CD4-positive, CD25-positive, alpha-beta regulatory T cell (primary cell): ENCODE measurements at regions not wholly inside any gene's neighbourhood (a gene's known extent, or its start where the extent isn't known, plus 50 kb on each side); places are given as distances from the start of the nearest gene placed in this dataset.
"Not testable (repeated sequence)": the region's sequence is repeated elsewhere in the genome, so short reads cannot be mapped to it uniquely, and the experiment has no call there.

Source experiments
- ATAC-seq, 2 donors: fragments of 150-1000 bp; cut with Tn5 transposase; one replicate each; pipeline ENCODE4 v1.10.0; 2021; ENCODE audit warnings: low read depth in 2 of 2, moderate number of reproducible peaks in 2 of 2, moderate library complexity in 1 of 2
- DNase-seq, 3 donors: peaks; one replicate each; pipeline versions ENCODE4 v3.0.0 to v3.0.0-alpha.2; 2012 to 2022; ENCODE audit warnings: mixed read lengths in 1 of 3
- H3K27ac ChIP-seq: one replicate; pipeline ENCODE4 v1.7.0; 2013; ENCODE audit warnings: mild to moderate bottlenecking, low read length; ENCODE audit not compliant: insufficient read depth, poor library complexity, severe bottlenecking
- H3K27me3 ChIP-seq: one replicate; pipeline ENCODE4 v1.7.0; 2013; ENCODE audit warnings: low read length; ENCODE audit not compliant: control insufficient read depth, insufficient read depth
- H3K36me3 ChIP-seq: one replicate; pipeline ENCODE4 v1.7.0; 2013; ENCODE audit warnings: mild to moderate bottlenecking, low read length, moderate library complexity; ENCODE audit not compliant: control insufficient read depth, insufficient read depth
- H3K4me1 ChIP-seq: 2 replicates; pipeline ENCODE4 v1.7.0; 2013; ENCODE audit warnings: mild to moderate bottlenecking, low read length; ENCODE audit not compliant: insufficient read depth, control insufficient read depth, poor library complexity, severe bottlenecking
- H3K4me3 ChIP-seq: one replicate; pipeline ENCODE4 v1.7.0; 2013; ENCODE audit warnings: low read depth, mild to moderate bottlenecking, low read length, moderate library complexity
- H3K9me3 ChIP-seq, 2 experiments: 1 replicate in 1 of 2; 2 replicates in 1 of 2; pipeline ENCODE4 v1.7.0; 2013; ENCODE audit warnings: low read length in 2 of 2, mild to moderate bottlenecking in 1 of 2, moderate library complexity in 1 of 2; ENCODE audit not compliant: control insufficient read depth in 2 of 2
- H3K27ac Mint-ChIP-seq, 3 donors: one replicate each; pipeline ENCODE4 v1.8.0; 2020 to 2022; ENCODE audit warnings: mild to moderate bottlenecking in 3 of 3, mixed read lengths in 3 of 3, moderate library complexity in 2 of 3
- H3K27me3 Mint-ChIP-seq: one replicate; pipeline ENCODE4 v1.8.0; 2022; ENCODE audit warnings: mild to moderate bottlenecking, mixed read lengths
- H3K36me3 Mint-ChIP-seq: one replicate; pipeline ENCODE4 v1.8.0; 2020; ENCODE audit warnings: mixed read lengths
- H3K4me1 Mint-ChIP-seq, 4 donors: one replicate each; pipeline ENCODE4 v1.8.0; 2020 to 2022; ENCODE audit warnings: mixed read lengths in 4 of 4, mild to moderate bottlenecking in 1 of 4
- H3K4me3 Mint-ChIP-seq, 4 donors: one replicate each; pipeline ENCODE4 v1.8.0; 2020 to 2022; ENCODE audit warnings: mild to moderate bottlenecking in 4 of 4, mixed read lengths in 4 of 4, moderate library complexity in 3 of 4
- H3K9me3 Mint-ChIP-seq, 7 donors: one replicate each; pipeline ENCODE4 v1.8.0; 2020 to 2022; ENCODE audit warnings: mixed read lengths in 7 of 7, mild to moderate bottlenecking in 3 of 7, moderate library complexity in 2 of 7

- H3K9me3 ChIP-seq, H3K36me3 Mint-ChIP-seq, H3K4me1 ChIP-seq, H3K27ac Mint-ChIP-seq, H3K9me3 Mint-ChIP-seq, H3K27ac ChIP-seq, H3K4me3 Mint-ChIP-seq, H3K36me3 ChIP-seq, ATAC-seq, H3K4me1 Mint-ChIP-seq, H3K27me3 Mint-ChIP-seq, H3K27me3 ChIP-seq, DNase-seq, H3K4me3 ChIP-seq: not testable (repeated sequence)
Measured at GRCh38 chr1:219863816-219864215, 64.5 kb downstream of the SLC30A10 start.

- H3K4me3 Mint-ChIP-seq: peak overlapping the region in 1 of 4 donors; percentile 4
- H3K9me3 Mint-ChIP-seq: peaks cover 0 to 5% (median 0%) of the 10 kb centered on the region in 7 donors
- no peak for ATAC-seq
- no peaks in the 10 kb centered on the region for H3K27me3 ChIP-seq
- H3K27me3 Mint-ChIP-seq: no peaks in the 10 kb centered on the region
- H3K4me3 ChIP-seq: no peak overlapping the region
- H3K36me3 Mint-ChIP-seq: no peaks in the 10 kb centered on the region
- DNase-seq: no peak
- no peak overlapping the region for H3K27ac Mint-ChIP-seq
- H3K4me1 Mint-ChIP-seq: no peaks in the 10 kb centered on the region
- no peak overlapping the region for H3K27ac ChIP-seq
- no peaks in the 10 kb centered on the region for H3K36me3 ChIP-seq
- no peaks in the 10 kb centered on the region for H3K4me1 ChIP-seq
- H3K9me3 ChIP-seq: no peaks in the 10 kb centered on the region
Measured at GRCh38 chr1:219862366-219862765, 66.0 kb downstream of the SLC30A10 start.

- no peak overlapping the region for H3K27ac Mint-ChIP-seq
Measured at GRCh38 chr1:219858980-219859379, 69.4 kb downstream of the SLC30A10 start.

GRCh38 chr1:219847215-219847855 is 81.0 kb downstream of the SLC30A10 start:
- no peak overlapping the region for H3K27ac ChIP-seq

More at GRCh38 chr1:219858980-219859379, 69.4 kb downstream of the SLC30A10 start:
- Histone ChIP-seq H3K27ac (no peak overlapping the region), H3K4me1 (no peaks in the 10 kb centered on the region), H3K4me3 (no peak overlapping the region), H3K9me3 (no peaks in the 10 kb centered on the region), H3K36me3 (no peaks in the 10 kb centered on the region), H3K27me3 (no peaks in the 10 kb centered on the region)
- no peak for DNase-seq
- Mint-ChIP-seq H3K9me3 (peaks cover 0 to 7% (median 3%) of the 10 kb centered on the region in 7 donors), H3K36me3 (no peaks in the 10 kb centered on the region), H3K4me3 (no peak overlapping the region), H3K4me1 (no peaks in the 10 kb centered on the region), H3K27me3 (no peaks in the 10 kb centered on the region)
- ATAC-seq: no peak

GRCh38 chr1:219839595-219839994 is 88.8 kb downstream of the SLC30A10 start:
- H3K9me3 ChIP-seq, H3K4me1 ChIP-seq, H3K27ac Mint-ChIP-seq, DNase-seq, H3K4me3 Mint-ChIP-seq, H3K4me3 ChIP-seq, H3K27ac ChIP-seq, H3K27me3 ChIP-seq, H3K36me3 ChIP-seq, H3K9me3 Mint-ChIP-seq, ATAC-seq, H3K27me3 Mint-ChIP-seq, H3K36me3 Mint-ChIP-seq, H3K4me1 Mint-ChIP-seq: not testable (repeated sequence)

More at GRCh38 chr1:219847215-219847855, 81.0 kb downstream of the SLC30A10 start:
- Histone ChIP-seq H3K4me1 (no peaks in the 10 kb centered on the region), H3K9me3 (no peaks in the 10 kb centered on the region), H3K36me3 (no peaks in the 10 kb centered on the region), H3K27me3 (no peaks in the 10 kb centered on the region), H3K4me3 (no peak overlapping the region)
- Mint-ChIP-seq H3K9me3 (peaks cover 0 to 11% (median 5%) of the 10 kb centered on the region in 7 donors), H3K27ac (no peak overlapping the region), H3K27me3 (no peaks in the 10 kb centered on the region), H3K4me3 (no peak overlapping the region), H3K4me1 (no peaks in the 10 kb centered on the region), H3K36me3 (no peaks in the 10 kb centered on the region)
- DNase-seq (no peak), ATAC-seq (no peak)

- Mint-ChIP-seq H3K4me3 (no peak overlapping the region), H3K4me1 (peaks cover 0 to 4% (median 0%) of the 10 kb centered on the region in 4 donors), H3K27ac (no peak overlapping the region), H3K9me3 (peaks cover 0 to 4% (median 0%) of the 10 kb centered on the region in 7 donors), H3K27me3 (peaks cover 4% of the 10 kb centered on the region), H3K36me3 (no peaks in the 10 kb centered on the region)
- H3K27me3 ChIP-seq: no peaks in the 10 kb centered on the region
- H3K36me3 ChIP-seq: no peaks in the 10 kb centered on the region
- DNase-seq (no peak), ATAC-seq (no peak)
- no peak overlapping the region for H3K4me3 ChIP-seq
- no peak overlapping the region for H3K27ac ChIP-seq
- H3K4me1 ChIP-seq: no peaks in the 10 kb centered on the region
- no peaks in the 10 kb centered on the region for H3K9me3 ChIP-seq
Measured at GRCh38 chr1:219837994-219838294, 90.4 kb downstream of the SLC30A10 start.

- Histone ChIP-seq H3K9me3 (no peaks in the 10 kb centered on the region), H3K36me3 (no peaks in the 10 kb centered on the region), H3K27ac (no peak overlapping the region), H3K4me3 (no peak overlapping the region), H3K4me1 (no peaks in the 10 kb centered on the region), H3K27me3 (no peaks in the 10 kb centered on the region)
- ATAC-seq: no peak
- Mint-ChIP-seq H3K27me3 (peaks cover 4% of the 10 kb centered on the region), H3K27ac (no peak overlapping the region), H3K4me1 (peaks cover 0 to 4% (median 0%) of the 10 kb centered on the region in 4 donors), H3K4me3 (no peak overlapping the region), H3K9me3 (peaks cover 0 to 7% (median 0%) of the 10 kb centered on the region in 7 donors), H3K36me3 (no peaks in the 10 kb centered on the region)
- peak in 1 of 3 donors; percentile 35 for DNase-seq
Measured at GRCh38 chr1:219837274-219837993, 90.9 kb downstream of the SLC30A10 start.
